Upper lobe of left lung (tissue), 4 donors: ENCODE measurements at regions not wholly inside any gene's neighbourhood (a gene's known extent, or its start where the extent isn't known, plus 50 kb on each side); places are given as distances from the start of the nearest gene placed in this dataset.

Experiments used
- EP300 ChIP-seq, 4 donors: sonication (generic); formaldehyde crosslinking; IDR thresholded peaks; one replicate each; pipeline ENCODE4 v1.5.1; 2017; ENCODE audit warnings: antibody characterized with exemption in 4 of 4, control low read depth in 2 of 4
- POLR2A ChIP-seq, 4 donors: fragments of 450-650 bp; IDR thresholded peaks; one replicate each; pipeline ENCODE4 v1.5.1; 2016 to 2017; ENCODE audit warnings: antibody characterized with exemption in 4 of 4, mild to moderate bottlenecking in 2 of 4
- TF ChIP-seq, protein P1 (sequence below), 6 experiments: fragments of 450-650 bp in 4 of 6; fragments of 200-600 bp in 2 of 6; sonication (generic) in 2 of 6; IDR thresholded peaks; one replicate each; pipeline ENCODE4 v1.5.1; 2016 to 2019; ENCODE audit warnings: antibody characterized with exemption in 6 of 6

- no peak for TF ChIP-seq EP300 (IDR thresholded peaks at IDR 0.05)
- TF ChIP-seq, protein P1, sequence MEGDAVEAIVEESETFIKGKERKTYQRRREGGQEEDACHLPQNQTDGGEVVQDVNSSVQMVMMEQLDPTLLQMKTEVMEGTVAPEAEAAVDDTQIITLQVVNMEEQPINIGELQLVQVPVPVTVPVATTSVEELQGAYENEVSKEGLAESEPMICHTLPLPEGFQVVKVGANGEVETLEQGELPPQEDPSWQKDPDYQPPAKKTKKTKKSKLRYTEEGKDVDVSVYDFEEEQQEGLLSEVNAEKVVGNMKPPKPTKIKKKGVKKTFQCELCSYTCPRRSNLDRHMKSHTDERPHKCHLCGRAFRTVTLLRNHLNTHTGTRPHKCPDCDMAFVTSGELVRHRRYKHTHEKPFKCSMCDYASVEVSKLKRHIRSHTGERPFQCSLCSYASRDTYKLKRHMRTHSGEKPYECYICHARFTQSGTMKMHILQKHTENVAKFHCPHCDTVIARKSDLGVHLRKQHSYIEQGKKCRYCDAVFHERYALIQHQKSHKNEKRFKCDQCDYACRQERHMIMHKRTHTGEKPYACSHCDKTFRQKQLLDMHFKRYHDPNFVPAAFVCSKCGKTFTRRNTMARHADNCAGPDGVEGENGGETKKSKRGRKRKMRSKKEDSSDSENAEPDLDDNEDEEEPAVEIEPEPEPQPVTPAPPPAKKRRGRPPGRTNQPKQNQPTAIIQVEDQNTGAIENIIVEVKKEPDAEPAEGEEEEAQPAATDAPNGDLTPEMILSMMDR (IDR thresholded peaks at IDR 0.05), result no peak
- TF ChIP-seq POLR2A (IDR thresholded peaks at IDR 0.05), result no peak
Observed at GRCh38 chr3:62990704-62991413, 115.6 kb upstream of the CADPS start.
